H1 (cell line): ENCODE measurements at regions not wholly inside any gene's neighbourhood (a gene's known extent, or its start where the extent isn't known, plus 50 kb on each side); places are given as distances from the start of the nearest gene placed in this dataset.

Source experiments
- CHD7 ChIP-seq: fragments of 300-600 bp; sonication (generic); IDR thresholded peaks from 2 replicates; pipeline ENCODE4 v1.7.1; 2012; ENCODE audit warnings: low read length, moderate library complexity, mild to moderate bottlenecking, inconsistent platforms; ENCODE audit not compliant: insufficient replicate concordance
- GABPA ChIP-seq: IDR thresholded peaks from 2 replicates; pipeline ENCODE4 v1.6.1; 2011; ENCODE audit warnings: mild to moderate bottlenecking, low read length, moderate library complexity, borderline replicate concordance; ENCODE audit not compliant: insufficient read depth
- KDM5A ChIP-seq: fragments of 200-600 bp; IDR thresholded peaks from 2 replicates; pipeline ENCODE4 v1.7.1; 2012; ENCODE audit warnings: mild to moderate bottlenecking, low read length, inconsistent platforms, mixed read lengths
- RFX5 ChIP-seq: IDR thresholded peaks from 2 replicates; pipeline ENCODE4 v1.6.1; 2011; ENCODE audit warnings: low read depth, low read length, improper control_type of control experiment, borderline replicate concordance
- SAP30 ChIP-seq: fragments of 300-600 bp; sonication (generic); IDR thresholded peaks from 2 replicates; pipeline ENCODE4 v1.7.1; 2012; ENCODE audit warnings: low read length, moderate library complexity, mild to moderate bottlenecking, inconsistent platforms; ENCODE audit not compliant: insufficient read depth, insufficient replicate concordance
- SUZ12 ChIP-seq: fragments of 200-600 bp; sonication (generic); IDR thresholded peaks from 2 replicates; pipeline ENCODE4 v1.6.1; 2012; ENCODE audit warnings: mild to moderate bottlenecking, inconsistent platforms, low read length, moderate library complexity, mixed read lengths
- TCF12 ChIP-seq: IDR thresholded peaks from 2 replicates; pipeline ENCODE4 v1.6.1; 2011; ENCODE audit warnings: low read depth, mild to moderate bottlenecking, low read length

GRCh38 chr4:91734682-91735081, 569.1 kb upstream of the GRID2 start (continued):
- TF ChIP-seq CHD7: no peak
- TF ChIP-seq TCF12: no peak
- no peak for TF ChIP-seq SUZ12
- no peak for TF ChIP-seq RFX5
- TF ChIP-seq SAP30: no peak
- no peak for TF ChIP-seq GABPA
- no peak for TF ChIP-seq KDM5A
